SW 1271 (cell line): ENCODE measurements at regions not wholly inside any gene's neighbourhood (a gene's known extent, or its start where the extent isn't known, plus 50 kb on each side); places are given as distances from the start of the nearest gene placed in this dataset.
"Not testable (repeated sequence)": the region's sequence is repeated elsewhere in the genome, so short reads cannot be mapped to it uniquely, and the experiment has no call there.

Source experiments
- DNase-seq, 2 experiments: peaks; one replicate each; lab custom pipeline; 2025; lab: John Stamatoyannopoulos, UW

- no peak for DNase-seq
Measured at GRCh38 chr1:213683529-213683928, 304.2 kb upstream of the PROX1 start.

GRCh38 chr1:213684454-213684853, 303.3 kb upstream of the PROX1 start:
- DNase-seq = no peak

GRCh38 chr1:213685992-213686582, 301.7 kb upstream of the PROX1 start:
- DNase-seq = no peak

- no peak for DNase-seq
Measured at GRCh38 chr1:213686983-213687382, 300.8 kb upstream of the PROX1 start.

GRCh38 chr1:213687832-213688231, 299.9 kb upstream of the PROX1 start:
- no peak for DNase-seq

- no peak for DNase-seq
Measured at GRCh38 chr1:213688655-213689054, 299.1 kb upstream of the PROX1 start.

- no peak for DNase-seq
Measured at GRCh38 chr1:213689260-213689659, 298.5 kb upstream of the PROX1 start.

GRCh38 chr1:213690341-213690917, 297.3 kb upstream of the PROX1 start:
- no peak for DNase-seq

- no peak for DNase-seq
Measured at GRCh38 chr1:213692321-213692720, 295.5 kb upstream of the PROX1 start.

GRCh38 chr1:213693864-213694263, 293.9 kb upstream of the PROX1 start:
- DNase-seq = no peak

GRCh38 chr1:213697192-213697802, 290.5 kb upstream of the PROX1 start:
- no peak for DNase-seq

GRCh38 chr1:213698092-213698702, 289.6 kb upstream of the PROX1 start:
- DNase-seq = no peak

GRCh38 chr1:213702703-213703102, 285.1 kb upstream of the PROX1 start:
- no peak for DNase-seq

- DNase-seq = no peak
Measured at GRCh38 chr1:213704941-213705340, 282.8 kb upstream of the PROX1 start.

- DNase-seq = not testable (repeated sequence)
Measured at GRCh38 chr1:213711833-213712490, 275.8 kb upstream of the PROX1 start.

- no peak for DNase-seq
Measured at GRCh38 chr1:213714645-213715044, 273.1 kb upstream of the PROX1 start.

- DNase-seq = no peak
Measured at GRCh38 chr1:213715182-213715581, 272.6 kb upstream of the PROX1 start.

GRCh38 chr1:213719462-213719861, 268.3 kb upstream of the PROX1 start:
- no peak for DNase-seq

- DNase-seq = no peak
Measured at GRCh38 chr1:213720032-213720431, 267.7 kb upstream of the PROX1 start.

- no peak for DNase-seq
Measured at GRCh38 chr1:213723187-213723586, 264.6 kb upstream of the PROX1 start.

- no peak for DNase-seq
Measured at GRCh38 chr1:213724640-213725536, 262.9 kb upstream of the PROX1 start.
